ENCODE measurements at regions not wholly inside any gene's neighbourhood (a gene's known extent, or its start where the extent isn't known, plus 50 kb on each side); places are given as distances from the start of the nearest gene placed in this dataset.
A peak's percentile ranks its signal among the peaks of the same experiment; 100 is the strongest.

DNA sequence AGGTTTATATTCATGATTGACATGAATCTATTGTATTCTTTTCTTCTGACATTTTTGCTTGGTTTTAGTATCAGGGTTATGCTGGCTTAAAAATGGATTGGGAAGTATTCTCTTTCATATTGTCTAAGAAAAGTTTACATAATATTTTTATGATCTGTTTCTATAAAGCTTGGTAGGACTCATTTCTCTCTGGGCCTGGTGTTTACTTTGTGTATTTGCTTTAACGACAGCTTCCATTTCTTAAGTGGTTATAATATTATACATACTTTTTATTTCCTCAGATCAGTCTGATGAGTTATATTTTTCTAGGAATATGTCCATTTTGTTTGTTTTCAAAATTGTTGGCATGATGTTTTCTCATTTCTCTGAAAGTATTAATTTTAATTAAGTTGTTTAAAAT is 117.9 kb upstream of the IL12A start:
- Histone ChIP-seq H3K4me1 (peaks cover 0 to 70% (median 36%) of the 10 kb centered on the region in 4 donors), H3K27ac (peak overlapping the region in 1 of 4 donors; percentile 66), H3K4me3 (no peak overlapping the region), H3K9me3 (no peaks in the 10 kb centered on the region), H3K27me3 (no peaks in the 10 kb centered on the region), H3K36me3 (peaks cover 0 to 16% (median 0%) of the 10 kb centered on the region in 4 donors)
- intact Hi-C loops (cut with DNase I), result no loop called here
- no peak for DNase-seq
- 6 to 59% methylated on average over 1 of the region's 1 CpG for WGBS, 2 donors
- no peak for TF ChIP-seq POLR2AphosphoS5 (IDR thresholded peaks at IDR 0.05)
- TF ChIP-seq EP300 (IDR thresholded peaks at IDR 0.05), result no peak
- TF ChIP-seq CTCF (IDR thresholded peaks at IDR 0.05), result no peak
- no peak for TF ChIP-seq POLR2A (IDR thresholded peaks at IDR 0.05)

DNA sequence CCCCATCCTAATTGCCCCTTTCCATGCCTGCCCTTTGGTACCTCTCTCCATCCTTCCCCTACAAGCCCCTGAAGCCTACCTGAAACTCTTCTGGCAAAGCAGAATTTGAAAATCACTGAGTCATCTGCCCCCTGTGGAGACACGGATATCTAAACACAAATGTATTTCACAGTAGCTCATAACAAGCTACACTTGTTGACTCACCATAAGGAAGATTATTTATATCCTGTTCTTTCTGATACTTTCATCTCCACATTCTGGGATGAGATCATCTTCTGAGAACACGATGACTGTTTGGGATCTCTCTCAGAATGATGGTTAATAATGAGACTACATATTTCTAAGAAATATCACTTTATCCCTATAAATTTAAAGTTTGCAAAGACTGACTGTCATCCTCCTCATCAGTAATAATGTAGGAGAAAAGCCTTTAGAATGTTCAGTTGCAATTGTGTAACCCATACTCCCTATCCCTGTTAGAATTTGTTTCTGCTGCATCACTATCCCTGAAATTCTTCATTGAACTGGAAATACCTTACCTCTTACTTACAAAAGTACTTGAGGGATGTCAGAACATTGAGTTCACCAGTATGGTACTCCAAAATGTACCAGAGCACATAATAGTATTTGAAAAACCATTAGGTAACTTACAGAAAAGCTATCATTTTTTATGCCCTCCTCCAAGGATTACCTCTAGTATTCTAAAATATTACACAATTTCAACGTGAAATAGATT is 116.1 kb upstream of the IL12A start:
- WGBS, 2 donors, result 55 to 70% methylated on average over 3 of the region's 3 CpGs
- intact Hi-C loops (cut with DNase I), result no loop called here
- no peaks in the 10 kb centered on the region for H3K9me3 ChIP-seq
- H3K27me3 ChIP-seq, result no peaks in the 10 kb centered on the region
- peaks cover 0 to 10% (median 0%) of the 10 kb centered on the region in 4 donors for H3K36me3 ChIP-seq
- H3K4me1 ChIP-seq, result peaks cover 0 to 56% (median 20%) of the 10 kb centered on the region in 4 donors
- H3K27ac ChIP-seq, result peak overlapping the region; percentile 5 to 69 (median 48)
- H3K4me3 ChIP-seq, result no peak overlapping the region
- no peak for TF ChIP-seq POLR2A (IDR thresholded peaks at IDR 0.05)
- no peak for TF ChIP-seq EP300 (IDR thresholded peaks at IDR 0.05)
- peak in 2 of 4 donors; percentile 17 to 23 for TF ChIP-seq POLR2AphosphoS5 (IDR thresholded peaks at IDR 0.05)
- DNase-seq, result no peak

DNA sequence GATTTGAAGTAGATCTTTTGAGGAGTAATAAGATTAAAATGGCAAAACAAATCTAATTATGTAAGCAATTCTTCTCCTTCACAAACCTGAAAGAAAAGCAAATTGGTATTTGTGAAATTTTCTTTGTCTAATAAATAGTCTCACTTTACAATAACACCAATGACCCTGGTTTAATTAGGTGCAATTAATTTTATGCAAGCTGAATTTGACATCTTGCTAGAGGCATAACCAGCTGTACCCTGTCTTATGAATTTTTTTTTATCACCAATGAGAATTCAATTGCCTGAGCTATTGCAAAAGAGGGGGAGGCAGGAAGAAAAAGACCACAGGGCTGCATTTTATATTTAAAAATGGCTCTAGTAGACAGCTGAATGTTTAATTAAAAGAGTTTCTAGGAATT is 113.5 kb upstream of the IL12A start:
- Histone ChIP-seq H3K9me3 (no peaks in the 10 kb centered on the region), H3K4me3 (no peak overlapping the region), H3K4me1 (peaks cover 0 to 68% (median 37%) of the 10 kb centered on the region in 4 donors), H3K27me3 (no peaks in the 10 kb centered on the region), H3K36me3 (peaks cover 0 to 1% (median 0%) of the 10 kb centered on the region in 4 donors), H3K27ac (peak overlapping the region in 2 of 4 donors; percentile 8 to 66)
- intact Hi-C loops (cut with DNase I), result no loop called here
- DNase-seq, result no peak
- TF ChIP-seq POLR2A (IDR thresholded peaks at IDR 0.05) (no peak), CTCF (IDR thresholded peaks at IDR 0.05) (no peak), EP300 (IDR thresholded peaks at IDR 0.05) (no peak), POLR2AphosphoS5 (IDR thresholded peaks at IDR 0.05) (no peak)

DNA sequence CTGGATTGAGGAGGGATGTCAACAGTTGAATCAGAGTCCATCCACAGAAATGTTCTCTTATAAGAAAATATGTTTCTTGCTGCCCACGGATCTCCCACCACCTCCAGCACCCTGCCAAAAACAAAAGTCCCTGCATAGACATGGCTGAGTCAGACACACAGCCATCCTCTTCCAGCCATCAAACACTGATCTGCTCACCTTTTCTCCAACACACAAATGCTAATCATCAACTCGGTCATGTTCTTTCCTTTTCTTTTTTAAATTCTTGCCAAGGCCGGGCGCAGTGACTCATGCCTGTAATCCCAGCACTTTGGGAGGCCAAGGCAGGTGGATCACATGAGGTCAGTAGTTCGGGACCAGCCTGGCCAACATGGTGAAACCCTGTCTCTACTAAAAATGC is 110.7 kb upstream of the IL12A start:
- H3K27ac ChIP-seq, result peak overlapping the region in 2 of 4 donors; percentile 12 to 15
- no peaks in the 10 kb centered on the region for H3K27me3 ChIP-seq
- no peaks in the 10 kb centered on the region for H3K9me3 ChIP-seq
- no peak overlapping the region for H3K4me3 ChIP-seq
- intact Hi-C loops (cut with DNase I), result no loop called here
- WGBS, 2 donors, result 89 to 91% methylated on average over 5 of the region's 5 CpGs
- peaks cover 0 to 66% (median 50%) of the 10 kb centered on the region in 4 donors for H3K4me1 ChIP-seq
- TF ChIP-seq POLR2A (IDR thresholded peaks at IDR 0.05), result no peak
- no peak for TF ChIP-seq POLR2AphosphoS5 (IDR thresholded peaks at IDR 0.05)
- no peak for TF ChIP-seq CTCF (IDR thresholded peaks at IDR 0.05)
- no peak for TF ChIP-seq EP300 (IDR thresholded peaks at IDR 0.05)
- no peak for DNase-seq
- no peaks in the 10 kb centered on the region for H3K36me3 ChIP-seq

GRCh38 chr3:159879146-159879545 is 109.5 kb upstream of the IL12A start:
- TF ChIP-seq CTCF (IDR thresholded peaks at IDR 0.05), result no peak
- TF ChIP-seq POLR2A (IDR thresholded peaks at IDR 0.05), result no peak
- no peak for TF ChIP-seq POLR2AphosphoS5 (IDR thresholded peaks at IDR 0.05)
- no peak for TF ChIP-seq EP300 (IDR thresholded peaks at IDR 0.05)
- intact Hi-C loops (cut with DNase I), result no loop called here
- H3K36me3 ChIP-seq, result no peaks in the 10 kb centered on the region
- no peak for DNase-seq
- H3K27ac ChIP-seq, result peak overlapping the region in 3 of 4 donors; percentile 3 to 67 (median 55)
- no peaks in the 10 kb centered on the region for H3K9me3 ChIP-seq
- H3K4me1 ChIP-seq, result peaks cover 0 to 66% (median 55%) of the 10 kb centered on the region in 4 donors
- WGBS, 2 donors, result 77% methylated on average over 2 of the region's 2 CpGs
- no peaks in the 10 kb centered on the region for H3K27me3 ChIP-seq
- no peak overlapping the region for H3K4me3 ChIP-seq
